K562 (cell line): ENCODE measurements at regions not wholly inside any gene's neighbourhood (a gene's known extent, or its start where the extent isn't known, plus 50 kb on each side); places are given as distances from the start of the nearest gene placed in this dataset.

Source experiments
- ATAC-seq: fragments of 200-7000 bp; cut with Tn5 transposase; 3 replicates; pipeline ENCODE4 v1.9.1; 2020; ENCODE audit warnings: moderate library complexity
- BruUV-seq: library from RNA; stranded (reverse); fragments of 400-500 nt; replicated peaks from 2 replicates; lab custom pipeline; 2021; lab: Mats Ljungman, UMichigan
- CTCF ChIA-PET: fragments of 300-600 bp; formaldehyde crosslinking; extraction: SDS; loops from one replicate; lab custom pipeline; 2021; ENCODE audit warnings: low intra/inter-chr PET ratio; lab: Yijun Ruan, JAX
- POLR2A ChIA-PET: fragments of 300-600, 350-650 bp; sonication (Branson Sonifier 250); formaldehyde crosslinking; extraction: SDS; loops from one replicate; lab custom pipeline; 2021; ENCODE audit warnings: antibody characterized with exemption, inconsistent platforms; lab: Yijun Ruan, JAX
- DNase-seq, 4 experiments: peaks; one replicate each; pipeline versions ENCODE4 v3.0.0 to v3.0.0-alpha.2; 2011 to 2018; ENCODE audit warnings: low spot score in 3 of 4, mixed read lengths in 3 of 4; ENCODE audit errors: extremely low read depth in 1 of 4
- FAIRE-seq: peaks from 2 replicates; lab custom pipeline; 2011; peaks lifted over from hg19 to GRCh38; lab: Jason Lieb, UNC
- H2AFZ ChIP-seq: 2 replicates; pipeline ENCODE4 v1.6.0; 2011; ENCODE audit warnings: low read depth, low read length, control low read depth, inconsistent platforms
- H3K27ac ChIP-seq: fragments of 200-600 bp; 3 replicates; pipeline ENCODE4 v1.8.0; 2011; ENCODE audit warnings: low read depth, mild to moderate bottlenecking, control low read depth, inconsistent platforms, low read length, moderate library complexity, mixed read lengths; ENCODE audit errors: extremely low read depth
- H3K27me3 ChIP-seq, 2 experiments: fragments of 300-600 bp in 1 of 2; 2 replicates in 1 of 2; 3 replicates in 1 of 2; pipeline versions ENCODE4 v1.6.0 to v1.8.0; 2011; ENCODE audit warnings: inconsistent platforms in 2 of 2, low read length in 2 of 2, mild to moderate bottlenecking in 1 of 2, mixed read lengths in 1 of 2, moderate library complexity in 1 of 2; ENCODE audit not compliant: control insufficient read depth in 2 of 2, insufficient read depth in 2 of 2
- H3K36me3 ChIP-seq: fragments of 300-600 bp; 3 replicates; pipeline ENCODE4 v1.8.0; 2011; ENCODE audit warnings: mild to moderate bottlenecking, low read length, inconsistent platforms; ENCODE audit not compliant: control insufficient read depth, insufficient read depth
- H3K4me1 ChIP-seq, 2 experiments: fragments of 200-600 bp in 1 of 2; replicated peaks in 1 of 2; 2 replicates in 1 of 2; 3 replicates in 1 of 2; pipeline versions ENCODE4 v1.5.1 to v1.8.0; 2011; ENCODE audit warnings: inconsistent platforms in 2 of 2, low read length in 2 of 2, mild to moderate bottlenecking in 1 of 2, mixed read lengths in 1 of 2, moderate library complexity in 1 of 2; ENCODE audit not compliant: control insufficient read depth in 2 of 2, insufficient read depth in 2 of 2
- H3K4me2 ChIP-seq: 2 replicates; pipeline ENCODE4 v1.6.1; 2011; ENCODE audit warnings: low read length, control low read depth, inconsistent platforms, mixed read lengths; ENCODE audit not compliant: insufficient read depth
- H3K4me3 ChIP-seq: fragments of 200-600 bp; sonication (generic), shearing (Covaris generic); 2 replicates; pipeline ENCODE4 v1.5.1; 2016; ENCODE audit warnings: control low read depth, inconsistent platforms
- H3K79me2 ChIP-seq: fragments of 200-600 bp; 3 replicates; pipeline ENCODE4 v1.8.0; 2011; ENCODE audit warnings: low read length, inconsistent platforms; ENCODE audit not compliant: control insufficient read depth, insufficient read depth
- H3K9ac ChIP-seq, 2 experiments: 2 replicates each; pipeline versions ENCODE4 v1.6.0 to v1.6.1; 2011; ENCODE audit warnings: low read depth in 2 of 2, low read length in 2 of 2, control low read depth in 1 of 2, inconsistent platforms in 1 of 2, mild to moderate bottlenecking in 1 of 2, mixed read lengths in 1 of 2; ENCODE audit not compliant: insufficient read depth in 1 of 2
- H3K9me1 ChIP-seq: one replicate; pipeline ENCODE4 v1.6.0; 2011; ENCODE audit warnings: inconsistent platforms, mild to moderate bottlenecking, low read length, moderate library complexity; ENCODE audit not compliant: control insufficient read depth, insufficient read depth
- H3K9me3 ChIP-seq: replicated peaks from 2 replicates; pipeline ENCODE4 v1.5.1; 2011; ENCODE audit warnings: low read depth, low read length, inconsistent platforms; ENCODE audit not compliant: control insufficient read depth, insufficient read depth
- H4K20me1 ChIP-seq: replicated peaks from 2 replicates; pipeline ENCODE4 v1.6.1; 2011; ENCODE audit warnings: low read length, inconsistent platforms, mixed read lengths; ENCODE audit not compliant: control insufficient read depth, insufficient read depth
- CHD2 ChIP-seq: IDR thresholded peaks from 2 replicates; pipeline ENCODE4 v1.6.1; 2011; ENCODE audit warnings: low read depth, low read length
- DDX20 ChIP-seq: fragments of 450-650 bp; IDR thresholded peaks from 2 replicates; pipeline ENCODE4 v1.6.1; 2016; ENCODE audit warnings: missing genetic modification characterization, low read depth, mild to moderate bottlenecking, missing compliant biosample characterization, moderate library complexity
- RBM22 ChIP-seq: fragments of 200-400 bp; formaldehyde crosslinking; IDR thresholded peaks from 2 replicates; pipeline ENCODE4 v1.6.1; 2018; ENCODE audit warnings: low read length, low read depth; ENCODE audit not compliant: poor library complexity, severe bottlenecking
- SAFB ChIP-seq: fragments of 200-400 bp; formaldehyde crosslinking; IDR thresholded peaks from 2 replicates; pipeline ENCODE4 v1.6.1; 2017; ENCODE audit warnings: low read depth, low read length, borderline replicate concordance
- WGBS: fragments of 100-300 bp; shearing (Covaris generic); methylation state at CpG from one replicate; pipeline ENCODE4 v1.1.6; 2016; ENCODE audit warnings: low coverage, mixed read lengths; ENCODE audit not compliant: insufficient coverage; ENCODE audit errors: missing lambda C conversion rate; 5-methylcytosine and 5-hydroxymethylcytosine counted together
- in situ Hi-C: fragments of 300-500 bp; cut with MboI; formaldehyde crosslinking; loops from 4 replicates; pipeline ENCODE4 v1.15.0; 2018; ENCODE audit warnings: inconsistent platforms, mixed read lengths
- intact Hi-C: fragments of 100-400 bp; cut with micrococcal nuclease; formaldehyde crosslinking; loops from 2 replicates; pipeline ENCODE4 v1.14.2; 2022

- Histone ChIP-seq H3K79me2 (no peaks in the 10 kb centered on the region), H4K20me1 (no peaks in the 10 kb centered on the region), H3K9ac (no peak overlapping the region), H3K27me3 (no peaks in the 10 kb centered on the region), H3K4me2 (no peak overlapping the region), H3K9me1 (no peaks in the 10 kb centered on the region), H3K4me1 (peaks cover 0 to 7% of the 10 kb centered on the region in 2 experiments; a peak in 2 of 5 replicates), H3K4me3 (no peak overlapping the region), H3K9me3 (peaks cover 9% of the 10 kb centered on the region), H3K36me3 (no peaks in the 10 kb centered on the region; the same call in 2 of the 3 replicates), H2AFZ (no peak overlapping the region), H3K27ac (no peak overlapping the region)
- no peak for DNase-seq
- 86% methylated on average over 6 of the region's 6 CpGs for WGBS
- FAIRE-seq: no peak
- ChIA-PET CTCF (no interaction called here), POLR2A (no interaction called here)
- no peak for TF ChIP-seq DDX20 (tag)
- no peak for TF ChIP-seq CHD2
- no peak for TF ChIP-seq SAFB
- no peak for TF ChIP-seq RBM22
- no TSS peak for BruUV-seq
- no peak for ATAC-seq
- intact Hi-C loops (no loop called here), in situ Hi-C loops (no loop called here)
Measured at GRCh38 chr10:15462253-15462897, 91.3 kb upstream of the FAM171A1 start.
